ENCODE measurements at regions not wholly inside any gene's neighbourhood (a gene's known extent, or its start where the extent isn't known, plus 50 kb on each side); places are given as distances from the start of the nearest gene placed in this dataset.

- H3K27me3 Mint-ChIP-seq, result no peaks in the 10 kb centered on the region
- ATAC-seq, result no peak
These were observed 482.7 kb upstream of the JARID2 start for GRCh38 chr6:14763139-14763538.

GRCh38 chr6:14763616-14764015, 482.3 kb upstream of the JARID2 start:
- no peak for DNase-seq
- Mint-ChIP-seq H3K4me3 (no peak overlapping the region), H3K9me3 (no peaks in the 10 kb centered on the region), H3K27ac (no peak overlapping the region), H3K27me3 (no peaks in the 10 kb centered on the region), H3K36me3 (ENCODE audit: low read depth) (no peaks in the 10 kb centered on the region), H3K4me1 (ENCODE audit: low read depth) (peaks cover 10% of the 10 kb centered on the region)
- CTCF ChIA-PET, result interaction anchor here (0.5 kb wide), 1 partner anchor 376 kb away, joined by 3 read pairs; no protein-coding TSS in a partner anchor
- POLR2A ChIA-PET, result no interaction called here
- ATAC-seq, result no peak
- intact Hi-C loops (cut with micrococcal nuclease), result no loop called here
- no peak for TF ChIP-seq CTCF (IDR thresholded peaks at IDR 0.05)

More at GRCh38 chr6:14763139-14763538, 482.7 kb upstream of the JARID2 start:
- no peak overlapping the region for H3K4me3 Mint-ChIP-seq
- no peak for TF ChIP-seq CTCF (IDR thresholded peaks at IDR 0.05)
- no peak for DNase-seq
- H3K27ac Mint-ChIP-seq, result no peak overlapping the region
- intact Hi-C loops (cut with micrococcal nuclease), result no loop called here
- no peaks in the 10 kb centered on the region for H3K36me3 Mint-ChIP-seq (ENCODE audit: low read depth)
- H3K9me3 Mint-ChIP-seq, result no peaks in the 10 kb centered on the region
- ChIA-PET CTCF (interaction anchor here (0.5 kb wide), 1 partner anchor 375 kb away, joined by 3 read pairs; no protein-coding TSS in a partner anchor), POLR2A (no interaction called here)
- peaks cover 15% of the 10 kb centered on the region for H3K4me1 Mint-ChIP-seq (ENCODE audit: low read depth)

DNA sequence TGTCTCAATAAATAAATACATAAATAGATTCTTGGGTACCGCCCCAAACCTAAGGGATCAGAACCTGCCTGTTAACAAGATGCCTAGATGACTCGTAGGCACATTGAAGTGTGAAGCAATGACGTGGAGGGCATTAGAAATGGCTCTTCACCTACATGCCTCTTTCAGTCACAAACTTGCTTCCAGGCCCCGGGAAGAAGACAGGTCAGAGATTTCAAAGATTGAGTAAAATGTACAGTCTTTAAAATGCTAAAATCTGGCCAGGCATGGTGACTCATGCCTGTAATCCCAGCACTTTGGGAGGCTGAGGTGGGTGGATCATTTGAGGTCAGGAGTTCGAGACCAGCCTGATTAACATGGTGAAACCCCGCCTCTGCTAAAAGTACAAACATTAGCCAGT, 480.8 kb upstream of the JARID2 start:
- intact Hi-C loops (cut with micrococcal nuclease), result no loop called here
- ATAC-seq (no peak), DNase-seq (no peak)
- no peak for TF ChIP-seq CTCF (IDR thresholded peaks at IDR 0.05)
- ChIA-PET POLR2A (no interaction called here), CTCF (no interaction called here)
- Mint-ChIP-seq H3K27me3 (no peaks in the 10 kb centered on the region), H3K4me3 (no peak overlapping the region), H3K36me3 (ENCODE audit: low read depth) (no peaks in the 10 kb centered on the region), H3K27ac (no peak overlapping the region), H3K4me1 (ENCODE audit: low read depth) (peaks cover 6% of the 10 kb centered on the region), H3K9me3 (no peaks in the 10 kb centered on the region)

DNA sequence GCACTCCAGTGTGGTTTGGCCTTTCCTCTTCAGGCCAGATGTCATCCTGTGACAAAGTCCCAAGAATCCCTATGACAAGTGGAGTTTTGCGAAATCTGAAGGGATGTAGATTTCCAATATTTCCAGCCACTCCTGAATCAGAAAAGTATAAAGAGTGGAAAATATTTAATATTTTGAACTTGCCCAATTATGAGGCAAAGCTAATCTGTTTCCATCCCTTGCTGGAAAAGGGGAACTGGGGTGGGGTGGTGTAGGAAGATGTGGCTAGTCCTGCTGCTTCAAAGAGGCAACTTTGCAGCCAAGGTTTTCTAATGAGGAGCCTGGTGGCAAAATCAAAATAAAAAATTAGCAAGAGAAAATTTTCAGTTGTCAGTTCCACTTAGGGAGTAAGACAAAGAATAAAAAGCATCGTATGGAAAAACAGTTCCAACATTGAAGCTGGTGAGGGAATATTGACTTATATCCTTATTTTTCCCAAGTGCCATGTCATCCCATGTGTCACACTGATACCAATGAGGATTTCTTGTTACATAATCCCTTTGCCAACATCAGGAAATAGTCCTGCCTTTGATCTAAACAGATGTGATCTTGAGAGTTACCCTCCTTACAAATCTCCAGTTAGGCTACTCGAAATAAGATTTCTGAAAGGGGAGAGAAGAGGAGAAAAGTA, 480.0 kb upstream of the JARID2 start:
- intact Hi-C loops (cut with micrococcal nuclease), result no loop called here
- no peak overlapping the region for H3K27ac Mint-ChIP-seq
- no peaks in the 10 kb centered on the region for H3K36me3 Mint-ChIP-seq (ENCODE audit: low read depth)
- no peak for TF ChIP-seq CTCF (IDR thresholded peaks at IDR 0.05)
- peaks cover 11% of the 10 kb centered on the region for H3K4me1 Mint-ChIP-seq (ENCODE audit: low read depth)
- no peaks in the 10 kb centered on the region for H3K27me3 Mint-ChIP-seq
- no peak overlapping the region for H3K4me3 Mint-ChIP-seq
- H3K9me3 Mint-ChIP-seq, result no peaks in the 10 kb centered on the region
- DNase-seq (no peak), ATAC-seq (no peak)
- ChIA-PET POLR2A (no interaction called here), CTCF (interaction anchor here (0.6 kb wide), 1 partner anchor 175 kb away, joined by 3 read pairs; no protein-coding TSS in a partner anchor)

DNA sequence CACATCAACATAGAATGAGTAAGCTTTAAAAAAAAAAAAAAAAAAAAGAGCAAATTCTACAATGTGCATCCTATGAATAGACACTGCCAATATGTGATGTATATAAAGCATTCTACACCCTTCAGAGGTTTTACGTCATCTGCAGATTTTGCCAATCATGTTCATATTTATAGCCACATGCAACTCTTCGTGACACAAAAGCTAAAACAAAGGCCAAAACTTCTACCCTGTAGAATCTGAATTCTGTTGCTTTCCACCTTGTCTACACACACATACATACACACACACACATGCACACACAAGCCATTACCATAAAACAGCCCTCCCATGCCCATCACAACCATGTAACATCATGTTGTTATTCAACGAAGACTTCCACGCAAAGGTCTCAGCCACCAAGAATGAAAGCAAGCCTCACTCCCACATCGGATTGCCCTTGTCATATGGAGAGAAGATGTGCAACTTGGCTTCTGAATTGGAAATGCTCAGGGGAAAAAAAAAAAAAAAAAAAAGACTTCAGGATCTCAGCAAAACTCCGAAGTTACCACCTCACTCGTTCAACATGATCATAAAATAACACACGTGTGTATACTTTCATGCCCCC, 479.4 kb upstream of the JARID2 start:
- no peak for TF ChIP-seq CTCF (IDR thresholded peaks at IDR 0.05)
- no peak for DNase-seq
- Mint-ChIP-seq H3K4me1 (ENCODE audit: low read depth) (peaks cover 11% of the 10 kb centered on the region), H3K9me3 (no peaks in the 10 kb centered on the region), H3K36me3 (ENCODE audit: low read depth) (no peaks in the 10 kb centered on the region), H3K27ac (no peak overlapping the region), H3K4me3 (no peak overlapping the region), H3K27me3 (no peaks in the 10 kb centered on the region)
- ChIA-PET POLR2A (no interaction called here), CTCF (interaction anchor here (0.6 kb wide), 1 partner anchor 176 kb away, joined by 3 read pairs; no protein-coding TSS in a partner anchor)
- intact Hi-C loops (cut with micrococcal nuclease), result no loop called here
- no peak for ATAC-seq
